ENCODE measurements at regions not wholly inside any gene's neighbourhood (a gene's known extent, or its start where the extent isn't known, plus 50 kb on each side); places are given as distances from the start of the nearest gene placed in this dataset.

DNA sequence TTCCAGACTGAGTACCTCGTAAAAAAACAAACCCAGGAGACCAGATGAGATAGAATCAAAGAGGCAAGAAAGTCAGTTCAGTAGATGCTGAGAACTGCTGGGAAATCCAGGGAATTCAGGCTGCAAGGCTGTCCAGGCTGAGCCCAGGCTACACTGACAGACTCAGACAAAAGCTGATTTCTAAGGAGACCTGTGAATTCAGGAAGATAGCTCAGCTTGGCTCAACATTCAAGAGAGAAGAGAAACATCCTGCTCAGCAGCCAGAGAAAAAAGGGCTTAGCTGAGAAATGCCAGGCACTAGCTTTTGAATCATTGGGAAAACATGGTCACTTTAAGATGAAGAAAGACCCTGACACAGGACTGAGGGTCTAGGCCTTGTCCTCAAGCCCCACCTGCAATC, 118.2 kb upstream of the SLC44A1 start:
- TF ChIP-seq, protein P1, sequence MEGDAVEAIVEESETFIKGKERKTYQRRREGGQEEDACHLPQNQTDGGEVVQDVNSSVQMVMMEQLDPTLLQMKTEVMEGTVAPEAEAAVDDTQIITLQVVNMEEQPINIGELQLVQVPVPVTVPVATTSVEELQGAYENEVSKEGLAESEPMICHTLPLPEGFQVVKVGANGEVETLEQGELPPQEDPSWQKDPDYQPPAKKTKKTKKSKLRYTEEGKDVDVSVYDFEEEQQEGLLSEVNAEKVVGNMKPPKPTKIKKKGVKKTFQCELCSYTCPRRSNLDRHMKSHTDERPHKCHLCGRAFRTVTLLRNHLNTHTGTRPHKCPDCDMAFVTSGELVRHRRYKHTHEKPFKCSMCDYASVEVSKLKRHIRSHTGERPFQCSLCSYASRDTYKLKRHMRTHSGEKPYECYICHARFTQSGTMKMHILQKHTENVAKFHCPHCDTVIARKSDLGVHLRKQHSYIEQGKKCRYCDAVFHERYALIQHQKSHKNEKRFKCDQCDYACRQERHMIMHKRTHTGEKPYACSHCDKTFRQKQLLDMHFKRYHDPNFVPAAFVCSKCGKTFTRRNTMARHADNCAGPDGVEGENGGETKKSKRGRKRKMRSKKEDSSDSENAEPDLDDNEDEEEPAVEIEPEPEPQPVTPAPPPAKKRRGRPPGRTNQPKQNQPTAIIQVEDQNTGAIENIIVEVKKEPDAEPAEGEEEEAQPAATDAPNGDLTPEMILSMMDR (IDR thresholded peaks at IDR 0.05): no peak
- no peak for TF ChIP-seq POLR2A (IDR thresholded peaks at IDR 0.05)
- no peak for TF ChIP-seq POLR2AphosphoS5 (IDR thresholded peaks at IDR 0.05)
- no peak for TF ChIP-seq EP300 (IDR thresholded peaks at IDR 0.05; ENCODE audit: low read depth)
